Testis (tissue), 2 donors: ENCODE measurements at regions not wholly inside any gene's neighbourhood (a gene's known extent, or its start where the extent isn't known, plus 50 kb on each side); places are given as distances from the start of the nearest gene placed in this dataset.

Source experiments
- CTCF ChIP-seq, 3 experiments: fragments of 450-650 bp in 2 of 3; fragments of 200-600 bp in 1 of 3; sonication (generic) in 1 of 3; IDR thresholded peaks; one replicate each; pipeline ENCODE4 v1.5.1; 2016 to 2019; ENCODE audit warnings: antibody characterized with exemption in 3 of 3, mild to moderate bottlenecking in 2 of 3, moderate library complexity in 1 of 3
- POLR2A ChIP-seq: fragments of 450-650 bp; IDR thresholded peaks from one replicate; pipeline ENCODE4 v1.6.1; 2017; ENCODE audit warnings: antibody characterized with exemption, mild to moderate bottlenecking, moderate library complexity

DNA sequence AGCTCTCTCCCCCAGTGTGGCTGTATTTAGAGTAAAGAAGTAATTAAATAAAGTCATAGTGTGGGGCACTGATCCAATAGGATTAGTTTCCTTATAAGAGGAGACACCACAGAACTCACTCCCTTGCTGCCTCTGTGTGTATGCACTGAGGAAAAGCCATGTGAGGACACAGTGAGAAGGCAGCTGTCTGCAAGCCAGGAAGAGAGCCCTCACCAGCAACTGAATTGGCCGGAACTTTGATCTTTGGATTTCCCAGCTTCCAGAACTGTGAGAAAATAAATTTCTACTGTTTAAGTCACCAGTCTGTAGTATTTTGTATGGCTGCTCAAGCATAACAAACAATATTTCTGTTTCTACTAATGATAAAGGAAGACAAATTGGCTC is 368.7 kb upstream of the PRICKLE1 start:
- TF ChIP-seq CTCF (IDR thresholded peaks at IDR 0.05) (no peak), POLR2A (no peak)
